ENCODE measurements at regions not wholly inside any gene's neighbourhood (a gene's known extent, or its start where the extent isn't known, plus 50 kb on each side); places are given as distances from the start of the nearest gene placed in this dataset.

GRCh38 chr12:58357511-58357910 is 416.1 kb downstream of the ATP23 start:
- DNase-seq (ENCODE audit: low spot score in 2 of 2) (no peak), ATAC-seq (ENCODE audit: low read depth) (no peak)
- Mint-ChIP-seq H3K4me1 (no peaks in the 10 kb centered on the region), H3K36me3 (no peaks in the 10 kb centered on the region), H3K9me3 (no peaks in the 10 kb centered on the region), H3K27ac (no peak overlapping the region), H3K27me3 (peaks cover 4% of the 10 kb centered on the region), H3K4me3 (no peak overlapping the region)

GRCh38 chr12:58358369-58358768 is 417.0 kb downstream of the ATP23 start:
- Mint-ChIP-seq H3K4me1 (no peaks in the 10 kb centered on the region), H3K36me3 (no peaks in the 10 kb centered on the region), H3K4me3 (no peak overlapping the region), H3K27ac (no peak overlapping the region), H3K9me3 (no peaks in the 10 kb centered on the region), H3K27me3 (peaks cover 6% of the 10 kb centered on the region)
- DNase-seq (ENCODE audit: low spot score in 2 of 2) (no peak), ATAC-seq (ENCODE audit: low read depth) (no peak)

GRCh38 chr12:58359084-58359483 is 417.7 kb downstream of the ATP23 start:
- Mint-ChIP-seq H3K4me3 (no peak overlapping the region), H3K9me3 (no peaks in the 10 kb centered on the region), H3K27ac (no peak overlapping the region), H3K36me3 (no peaks in the 10 kb centered on the region), H3K4me1 (no peaks in the 10 kb centered on the region), H3K27me3 (peaks cover 6% of the 10 kb centered on the region)
- DNase-seq (ENCODE audit: low spot score in 2 of 2) (no peak), ATAC-seq (ENCODE audit: low read depth) (no peak)

- no peak for DNase-seq (ENCODE audit: low spot score in 2 of 2)
- no peaks in the 10 kb centered on the region for H3K9me3 Mint-ChIP-seq
- no peak overlapping the region for H3K27ac Mint-ChIP-seq
- H3K27me3 Mint-ChIP-seq, result peaks cover 10% of the 10 kb centered on the region
- H3K4me3 Mint-ChIP-seq, result no peak overlapping the region
- ATAC-seq (ENCODE audit: low read depth), result no peak
- H3K36me3 Mint-ChIP-seq, result no peaks in the 10 kb centered on the region
- no peaks in the 10 kb centered on the region for H3K4me1 Mint-ChIP-seq
These were observed 419.7 kb downstream of the ATP23 start for GRCh38 chr12:58361056-58361455.

GRCh38 chr12:58363971-58364370 is 422.6 kb downstream of the ATP23 start:
- Mint-ChIP-seq H3K4me3 (no peak overlapping the region), H3K27me3 (peaks cover 8% of the 10 kb centered on the region), H3K4me1 (no peaks in the 10 kb centered on the region), H3K36me3 (no peaks in the 10 kb centered on the region), H3K9me3 (no peaks in the 10 kb centered on the region), H3K27ac (no peak overlapping the region)
- ATAC-seq (ENCODE audit: low read depth) (no peak), DNase-seq (ENCODE audit: low spot score in 2 of 2) (no peak)

- Mint-ChIP-seq H3K9me3 (no peaks in the 10 kb centered on the region), H3K27ac (no peak overlapping the region), H3K36me3 (no peaks in the 10 kb centered on the region), H3K27me3 (peaks cover 8% of the 10 kb centered on the region), H3K4me1 (no peaks in the 10 kb centered on the region), H3K4me3 (no peak overlapping the region)
- DNase-seq (ENCODE audit: low spot score in 2 of 2) (no peak), ATAC-seq (ENCODE audit: low read depth) (no peak)
These were observed 423.2 kb downstream of the ATP23 start for GRCh38 chr12:58364389-58365086.

- Mint-ChIP-seq H3K27ac (no peak overlapping the region), H3K4me3 (no peak overlapping the region), H3K4me1 (no peaks in the 10 kb centered on the region), H3K9me3 (no peaks in the 10 kb centered on the region), H3K36me3 (no peaks in the 10 kb centered on the region), H3K27me3 (peaks cover 8% of the 10 kb centered on the region)
- no peak for ATAC-seq (ENCODE audit: low read depth)
- DNase-seq (ENCODE audit: low spot score in 2 of 2), result no peak
These were observed 423.7 kb downstream of the ATP23 start for GRCh38 chr12:58365087-58365390.

- no peaks in the 10 kb centered on the region for H3K36me3 Mint-ChIP-seq
- peaks cover 8% of the 10 kb centered on the region for H3K27me3 Mint-ChIP-seq
- H3K27ac Mint-ChIP-seq, result no peak overlapping the region
- no peak for DNase-seq (ENCODE audit: low spot score in 2 of 2)
- no peak for ATAC-seq (ENCODE audit: low read depth)
- H3K9me3 Mint-ChIP-seq, result peaks cover 3% of the 10 kb centered on the region
- H3K4me3 Mint-ChIP-seq, result no peak overlapping the region
- H3K4me1 Mint-ChIP-seq, result no peaks in the 10 kb centered on the region
These were observed 425.7 kb downstream of the ATP23 start for GRCh38 chr12:58367041-58367440.

GRCh38 chr12:58368001-58368400 is 426.6 kb downstream of the ATP23 start:
- DNase-seq (ENCODE audit: low spot score in 2 of 2), result no peak
- no peak overlapping the region for H3K27ac Mint-ChIP-seq
- H3K9me3 Mint-ChIP-seq, result peaks cover 3% of the 10 kb centered on the region
- peaks cover 7% of the 10 kb centered on the region for H3K27me3 Mint-ChIP-seq
- H3K4me3 Mint-ChIP-seq, result no peak overlapping the region
- ATAC-seq (ENCODE audit: low read depth), result no peak
- no peaks in the 10 kb centered on the region for H3K4me1 Mint-ChIP-seq
- H3K36me3 Mint-ChIP-seq, result no peaks in the 10 kb centered on the region

- ATAC-seq (ENCODE audit: low read depth) (no peak), DNase-seq (ENCODE audit: low spot score in 2 of 2) (no peak)
- Mint-ChIP-seq H3K4me3 (no peak overlapping the region), H3K27me3 (peaks cover 4% of the 10 kb centered on the region), H3K9me3 (peaks cover 3% of the 10 kb centered on the region), H3K36me3 (no peaks in the 10 kb centered on the region), H3K4me1 (no peaks in the 10 kb centered on the region), H3K27ac (no peak overlapping the region)
These were observed 428.2 kb downstream of the ATP23 start for GRCh38 chr12:58369576-58369975.

GRCh38 chr12:58372298-58372697 is 430.9 kb downstream of the ATP23 start:
- no peaks in the 10 kb centered on the region for H3K4me1 Mint-ChIP-seq
- peaks cover under 1% of the 10 kb centered on the region for H3K36me3 Mint-ChIP-seq
- no peak for ATAC-seq (ENCODE audit: low read depth)
- no peak for DNase-seq (ENCODE audit: low spot score in 2 of 2)
- H3K4me3 Mint-ChIP-seq, result no peak overlapping the region
- H3K9me3 Mint-ChIP-seq, result peaks cover 6% of the 10 kb centered on the region
- H3K27ac Mint-ChIP-seq, result no peak overlapping the region
- H3K27me3 Mint-ChIP-seq, result no peaks in the 10 kb centered on the region

- Mint-ChIP-seq H3K4me3 (no peak overlapping the region), H3K36me3 (peaks cover 2% of the 10 kb centered on the region), H3K9me3 (peaks cover 4% of the 10 kb centered on the region), H3K4me1 (no peaks in the 10 kb centered on the region), H3K27me3 (peaks cover 4% of the 10 kb centered on the region), H3K27ac (no peak overlapping the region)
- no peak for DNase-seq (ENCODE audit: low spot score in 2 of 2)
- ATAC-seq (ENCODE audit: low read depth), result no peak
These were observed 436.7 kb downstream of the ATP23 start for GRCh38 chr12:58378028-58378427.

- no peak overlapping the region for H3K4me3 Mint-ChIP-seq
- peaks cover 4% of the 10 kb centered on the region for H3K9me3 Mint-ChIP-seq
- ATAC-seq (ENCODE audit: low read depth) (no peak), DNase-seq (ENCODE audit: low spot score in 2 of 2) (no peak)
- H3K27ac Mint-ChIP-seq, result no peak overlapping the region
- peaks cover 4% of the 10 kb centered on the region for H3K27me3 Mint-ChIP-seq
- H3K36me3 Mint-ChIP-seq, result peaks cover 2% of the 10 kb centered on the region
- H3K4me1 Mint-ChIP-seq, result no peaks in the 10 kb centered on the region
These were observed 440.2 kb downstream of the ATP23 start for GRCh38 chr12:58381546-58381945.

GRCh38 chr12:58384196-58384595 is 442.8 kb downstream of the ATP23 start:
- ATAC-seq (ENCODE audit: low read depth) (no peak), DNase-seq (ENCODE audit: low spot score in 2 of 2) (no peak)
- Mint-ChIP-seq H3K27me3 (peaks cover 4% of the 10 kb centered on the region), H3K9me3 (no peaks in the 10 kb centered on the region), H3K4me1 (no peaks in the 10 kb centered on the region), H3K36me3 (no peaks in the 10 kb centered on the region), H3K27ac (no peak overlapping the region), H3K4me3 (no peak overlapping the region)

GRCh38 chr12:58386136-58386535 is 444.8 kb downstream of the ATP23 start:
- H3K27me3 Mint-ChIP-seq, result peaks cover 3% of the 10 kb centered on the region
- H3K4me1 Mint-ChIP-seq, result no peaks in the 10 kb centered on the region
- no peak for ATAC-seq (ENCODE audit: low read depth)
- no peak overlapping the region for H3K4me3 Mint-ChIP-seq
- no peak for DNase-seq (ENCODE audit: low spot score in 2 of 2)
- no peaks in the 10 kb centered on the region for H3K36me3 Mint-ChIP-seq
- no peak overlapping the region for H3K27ac Mint-ChIP-seq
- H3K9me3 Mint-ChIP-seq, result peaks cover 1% of the 10 kb centered on the region
